Panc1 (cell line): ENCODE measurements at regions not wholly inside any gene's neighbourhood (a gene's known extent, or its start where the extent isn't known, plus 50 kb on each side); places are given as distances from the start of the nearest gene placed in this dataset.
"Not testable (repeated sequence)": the region's sequence is repeated elsewhere in the genome, so short reads cannot be mapped to it uniquely, and the experiment has no call there.

Experiments
- ATAC-seq: fragments of 200-7000 bp; cut with Tn5 transposase; 2 replicates; pipeline ENCODE4 v1.9.1; 2020; ENCODE audit warnings: mild to moderate bottlenecking, moderate library complexity
- BruUV-seq: library from RNA; stranded (reverse); fragments of 400-500 nt; replicated peaks from 2 replicates; lab custom pipeline; 2021; lab: Mats Ljungman, UMichigan
- CTCF ChIA-PET: fragments of 300-600 bp; sonication (Branson Sonifier 250); formaldehyde crosslinking; loops from one replicate; lab custom pipeline; 2022; ENCODE audit warnings: antibody characterized with exemption; lab: Charles Lee
- POLR2A ChIA-PET: fragments of 300-600 bp; sonication (Branson Sonifier 250); formaldehyde crosslinking; loops from one replicate; lab custom pipeline; 2022; ENCODE audit warnings: antibody characterized with exemption; lab: Charles Lee
- DNase-seq: peaks from one replicate; pipeline ENCODE4 v3.0.0-alpha.2; 2010; ENCODE audit warnings: low read depth, low spot score
- H3K27ac ChIP-seq: 2 replicates; pipeline ENCODE4 v1.5.1; 2011; ENCODE audit warnings: mild to moderate bottlenecking, low read length, inconsistent platforms
- H3K27me3 ChIP-seq: fragments of 200-500 bp; sonication (Bioruptor generic); 2 replicates; pipeline ENCODE4 v1.6.0; 2014; ENCODE audit warnings: low read length, inconsistent platforms; ENCODE audit not compliant: control insufficient read depth, insufficient read depth
- H3K36me3 ChIP-seq: fragments of 200-500 bp; sonication (Bioruptor generic); 2 replicates; pipeline ENCODE4 v1.5.1; 2014; ENCODE audit warnings: inconsistent platforms, mild to moderate bottlenecking, low read length, moderate library complexity; ENCODE audit not compliant: control insufficient read depth, insufficient read depth
- H3K4me1 ChIP-seq: 2 replicates; pipeline ENCODE4 v1.5.1; 2011; ENCODE audit warnings: inconsistent platforms, mild to moderate bottlenecking, low read length, moderate library complexity; ENCODE audit not compliant: control insufficient read depth, insufficient read depth
- H3K4me3 ChIP-seq, 2 experiments: 2 replicates each; pipeline ENCODE4 v1.5.1; 2011 to 2012; ENCODE audit warnings: low read depth in 2 of 2, low read length in 2 of 2, mild to moderate bottlenecking in 2 of 2, inconsistent platforms in 1 of 2, moderate library complexity in 1 of 2
- H3K9me3 ChIP-seq: fragments of 200-500 bp; sonication (Bioruptor generic); 2 replicates; pipeline ENCODE4 v1.5.1; 2014; ENCODE audit warnings: low read depth, mild to moderate bottlenecking, inconsistent platforms, low read length, moderate library complexity; ENCODE audit not compliant: control insufficient read depth, insufficient read depth
- CTCF ChIP-seq: fragments of 450-650 bp; IDR thresholded peaks from 2 replicates; pipeline ENCODE4 v1.5.1; 2017; ENCODE audit warnings: mild to moderate bottlenecking
- POLR2AphosphoS5 ChIP-seq: IDR thresholded peaks from 2 replicates; pipeline ENCODE4 v1.6.1; 2012; ENCODE audit warnings: mild to moderate bottlenecking, low read depth, low read length, moderate library complexity
- REST ChIP-seq, 2 experiments: IDR thresholded peaks; 2 replicates each; pipeline ENCODE4 v1.6.1; 2011 to 2012; ENCODE audit warnings: low read depth in 2 of 2, control low read depth in 1 of 2, low read length in 1 of 2, mild to moderate bottlenecking in 1 of 2, moderate library complexity in 1 of 2; ENCODE audit not compliant: insufficient read depth in 1 of 2
- SIN3A ChIP-seq: IDR thresholded peaks from 2 replicates; pipeline ENCODE4 v1.6.1; 2012; ENCODE audit warnings: low read depth, mild to moderate bottlenecking, low read length, moderate library complexity, borderline replicate concordance; ENCODE audit not compliant: insufficient read depth
- TCF7L2 ChIP-seq: IDR thresholded peaks from 2 replicates; pipeline ENCODE4 v1.6.1; 2011; ENCODE audit warnings: mild to moderate bottlenecking, low read depth, low read length, inconsistent platforms
- in situ Hi-C: cut with HindIII; loops from 2 replicates; pipeline ENCODE4 v1.10.0; 2016; ENCODE audit warnings: low sequenced_read_pairs, low pct_unique_long_range_greater_than_20kb
- intact Hi-C: fragments of 100-400 bp; cut with micrococcal nuclease; formaldehyde crosslinking; loops from one replicate; pipeline ENCODE4 v1.10.0; 2022; ENCODE audit not compliant: unreplicated experiment

- ATAC-seq (no peak), DNase-seq (no peak)
- no TSS peak for BruUV-seq
- in situ Hi-C loops: no loop called here
- no peak overlapping the region for H3K27ac ChIP-seq
- TF ChIP-seq POLR2AphosphoS5: no peak
- TF ChIP-seq TCF7L2: no peak
- TF ChIP-seq REST (IDR thresholded peaks at IDR 0.05; ENCODE audit: insufficient read depth in 1 of 2, low read depth in 2 of 2, low read length in 1 of 2): no peak
- no peak for TF ChIP-seq SIN3A
- TF ChIP-seq CTCF: no peak
- ChIA-PET CTCF (no interaction called here), POLR2A (no interaction called here)
- intact Hi-C loops: no loop called here
- H3K4me3 ChIP-seq: no peak overlapping the region
- no peaks in the 10 kb centered on the region for H3K4me1 ChIP-seq
- no peaks in the 10 kb centered on the region for H3K9me3 ChIP-seq
- no peaks in the 10 kb centered on the region for H3K27me3 ChIP-seq
- H3K36me3 ChIP-seq: no peaks in the 10 kb centered on the region
Observed at GRCh38 chr1:240719953-240720700, 108.2 kb upstream of the GREM2 start.

GRCh38 chr1:240716538-240716937 is 104.6 kb upstream of the GREM2 start:
- CTCF ChIA-PET, H3K4me1 ChIP-seq, ATAC-seq, H3K4me3 ChIP-seq, intact Hi-C loops, H3K27ac ChIP-seq, H3K36me3 ChIP-seq, DNase-seq, H3K9me3 ChIP-seq, BruUV-seq, POLR2A ChIA-PET, in situ Hi-C loops, H3K27me3 ChIP-seq: not testable (repeated sequence)

- no peak overlapping the region for H3K27ac ChIP-seq
- ChIA-PET POLR2A (interaction anchor here (0.7 kb wide), 1 partner anchor 700 kb away, joined by 5 read pairs; no protein-coding TSS in a partner anchor), CTCF (no interaction called here)
- DNase-seq (no peak), ATAC-seq (no peak)
- intact Hi-C loops (no loop called here), in situ Hi-C loops (no loop called here)
- no peaks in the 10 kb centered on the region for H3K27me3 ChIP-seq
- no peak for TF ChIP-seq TCF7L2
- TF ChIP-seq SIN3A: no peak
- no peak for TF ChIP-seq POLR2AphosphoS5
- no peak for TF ChIP-seq CTCF
- TF ChIP-seq REST (IDR thresholded peaks at IDR 0.05; ENCODE audit: insufficient read depth in 1 of 2, low read depth in 2 of 2, low read length in 1 of 2): no peak
- no peaks in the 10 kb centered on the region for H3K4me1 ChIP-seq
- no peak overlapping the region for H3K4me3 ChIP-seq
- BruUV-seq: no TSS peak
- no peaks in the 10 kb centered on the region for H3K9me3 ChIP-seq
- H3K36me3 ChIP-seq: no peaks in the 10 kb centered on the region
Observed at GRCh38 chr1:240714568-240715292, 102.8 kb upstream of the GREM2 start.
